Kidney (tissue), 13 donors: ENCODE measurements at regions not wholly inside any gene's neighbourhood (a gene's known extent, or its start where the extent isn't known, plus 50 kb on each side); places are given as distances from the start of the nearest gene placed in this dataset.

Experiments
- DNase-seq, 5 donors: peaks; one replicate each; pipeline ENCODE4 v3.0.0-alpha.2; 2013 to 2020
- FAIRE-seq: peaks from 2 replicates; lab custom pipeline; 2012; peaks lifted over from hg19 to GRCh38; lab: Jason Lieb, UNC
- H3K27ac ChIP-seq, 2 donors: one replicate each; pipeline ENCODE4 v1.7.0; 2013; ENCODE audit warnings: low read depth in 2 of 2, low read length in 2 of 2, inconsistent platforms in 1 of 2
- H3K27me3 ChIP-seq: one replicate; pipeline ENCODE4 v1.7.1; 2013; ENCODE audit warnings: low read length, inconsistent platforms; ENCODE audit not compliant: control insufficient read depth, insufficient read depth
- H3K36me3 ChIP-seq, 3 donors: one replicate each; pipeline versions ENCODE4 v1.7.0 to v1.7.1; 2013; ENCODE audit warnings: low read length in 3 of 3, control low read depth in 1 of 3, inconsistent platforms in 1 of 3; ENCODE audit not compliant: insufficient read depth in 3 of 3, control insufficient read depth in 2 of 3
- H3K4me1 ChIP-seq, 3 donors: one replicate each; pipeline versions ENCODE4 v1.7.0 to v1.7.1; 2013; ENCODE audit warnings: low read length in 3 of 3, inconsistent platforms in 1 of 3, low read depth in 1 of 3; ENCODE audit not compliant: control insufficient read depth in 2 of 3, insufficient read depth in 2 of 3
- H3K4me3 ChIP-seq, 3 donors: one replicate each; pipeline versions ENCODE4 v1.7.0 to v1.8.1; 2013; ENCODE audit warnings: low read length in 3 of 3, control low read depth in 1 of 3, inconsistent platforms in 1 of 3
- H3K9ac ChIP-seq, 3 donors: one replicate each; pipeline versions ENCODE4 v1.7.0 to v1.7.1; 2013; ENCODE audit warnings: low read length in 3 of 3, control low read depth in 1 of 3, inconsistent platforms in 1 of 3
- H3K9me3 ChIP-seq, 3 donors: one replicate each; pipeline versions ENCODE4 v1.7.0 to v1.7.1; 2013; ENCODE audit warnings: low read length in 3 of 3, control low read depth in 1 of 3, inconsistent platforms in 1 of 3; ENCODE audit not compliant: control insufficient read depth in 2 of 3, insufficient read depth in 1 of 3
- intact Hi-C: fragments of 100-400 bp; cut with DNase I; formaldehyde crosslinking; loops from one replicate; pipeline ENCODE4 v1.11.1; 2022
- TF ChIP-seq, protein P1 (sequence below): IDR thresholded peaks from 3 replicates; pipeline ENCODE4 v1.5.1; 2012; ENCODE audit warnings: mild to moderate bottlenecking, moderate library complexity, borderline replicate concordance; ENCODE audit not compliant: insufficient read depth; ENCODE audit errors: extremely low read depth
- donor health status: control.
- donor health status: control.
- donor health status: control.
- donor health status: control.
- donor health status: control.
- donor health status: DM: yes; HTN: yes; CAD: no.
- donor health status: Normal renal cell carcinoma (clear cell type).

DNA sequence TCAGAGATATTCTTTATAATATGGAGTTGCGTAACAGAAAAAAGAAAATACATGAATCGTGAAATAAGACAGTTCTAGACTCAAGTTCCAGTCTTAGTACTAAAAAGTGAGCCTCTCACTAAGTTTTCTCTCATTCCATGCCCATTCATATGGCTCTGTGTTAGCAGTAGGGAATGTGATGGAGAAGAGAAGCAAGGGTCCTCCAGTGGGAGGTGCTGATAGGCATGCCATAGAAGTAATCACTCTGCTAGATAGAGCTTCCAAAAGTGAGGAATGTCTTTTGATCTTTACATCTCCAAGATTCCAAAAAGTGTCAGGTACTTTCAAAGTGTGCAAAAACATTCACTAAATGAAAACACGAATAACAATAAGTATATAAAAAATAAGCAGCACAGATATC, 678.4 kb downstream of the DCDC2C start:
- intact Hi-C loops, result no loop called here
- TF ChIP-seq, protein P1, sequence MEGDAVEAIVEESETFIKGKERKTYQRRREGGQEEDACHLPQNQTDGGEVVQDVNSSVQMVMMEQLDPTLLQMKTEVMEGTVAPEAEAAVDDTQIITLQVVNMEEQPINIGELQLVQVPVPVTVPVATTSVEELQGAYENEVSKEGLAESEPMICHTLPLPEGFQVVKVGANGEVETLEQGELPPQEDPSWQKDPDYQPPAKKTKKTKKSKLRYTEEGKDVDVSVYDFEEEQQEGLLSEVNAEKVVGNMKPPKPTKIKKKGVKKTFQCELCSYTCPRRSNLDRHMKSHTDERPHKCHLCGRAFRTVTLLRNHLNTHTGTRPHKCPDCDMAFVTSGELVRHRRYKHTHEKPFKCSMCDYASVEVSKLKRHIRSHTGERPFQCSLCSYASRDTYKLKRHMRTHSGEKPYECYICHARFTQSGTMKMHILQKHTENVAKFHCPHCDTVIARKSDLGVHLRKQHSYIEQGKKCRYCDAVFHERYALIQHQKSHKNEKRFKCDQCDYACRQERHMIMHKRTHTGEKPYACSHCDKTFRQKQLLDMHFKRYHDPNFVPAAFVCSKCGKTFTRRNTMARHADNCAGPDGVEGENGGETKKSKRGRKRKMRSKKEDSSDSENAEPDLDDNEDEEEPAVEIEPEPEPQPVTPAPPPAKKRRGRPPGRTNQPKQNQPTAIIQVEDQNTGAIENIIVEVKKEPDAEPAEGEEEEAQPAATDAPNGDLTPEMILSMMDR, result no peak
- Histone ChIP-seq H3K36me3 (no peaks in the 10 kb centered on the region), H3K4me1 (no peaks in the 10 kb centered on the region), H3K9me3 (no peaks in the 10 kb centered on the region), H3K27ac (no peak overlapping the region), H3K9ac (no peak overlapping the region), H3K27me3 (no peaks in the 10 kb centered on the region), H3K4me3 (no peak overlapping the region)
- FAIRE-seq (no peak), DNase-seq (no peak)

DNA sequence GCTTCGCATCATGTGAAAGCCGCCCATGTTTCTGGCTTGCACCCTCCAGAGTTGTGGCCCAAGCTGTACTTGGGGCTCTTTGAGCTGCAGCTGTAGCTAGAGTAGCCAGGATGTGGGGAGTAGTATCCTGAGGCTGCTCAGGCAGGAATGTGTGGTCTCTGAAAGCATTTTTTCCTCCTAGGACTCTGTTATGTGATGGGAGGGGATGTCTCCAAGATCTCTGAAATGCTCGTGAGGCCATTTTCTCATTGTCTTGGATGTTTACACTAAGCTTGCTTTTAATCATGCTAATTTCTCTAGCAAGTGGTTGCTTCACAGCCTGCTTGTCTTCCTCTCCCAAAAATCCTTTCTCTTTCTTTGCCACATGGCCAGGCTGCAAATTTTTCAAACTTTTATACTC, 687.6 kb downstream of the DCDC2C start:
- no peak for DNase-seq
- TF ChIP-seq, protein P1, result no peak
- Histone ChIP-seq H3K4me1 (no peaks in the 10 kb centered on the region), H3K27ac (no peak overlapping the region), H3K9ac (no peak overlapping the region), H3K36me3 (no peaks in the 10 kb centered on the region), H3K9me3 (no peaks in the 10 kb centered on the region), H3K27me3 (no peaks in the 10 kb centered on the region), H3K4me3 (no peak overlapping the region)
- FAIRE-seq, result no peak
- intact Hi-C loops, result no loop called here

DNA sequence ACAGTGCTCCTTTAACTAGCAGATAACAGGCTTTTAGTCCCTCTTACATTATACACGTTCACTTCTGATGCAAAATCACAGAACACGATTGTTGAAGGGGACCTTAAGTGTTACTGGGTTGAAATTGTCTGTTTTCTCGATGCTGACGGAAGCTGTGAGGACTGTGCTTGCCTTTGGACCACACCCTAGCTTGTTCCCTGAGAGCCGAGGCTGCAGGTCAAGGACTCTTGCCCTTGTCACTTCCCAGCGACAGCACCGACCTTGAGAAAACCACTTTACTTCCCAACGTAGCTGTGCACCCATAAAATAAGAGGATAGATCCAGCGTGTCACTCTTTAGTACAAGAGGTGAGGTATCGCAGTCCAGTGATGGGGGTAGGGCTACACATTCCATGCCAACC, 701.0 kb downstream of the DCDC2C start:
- Histone ChIP-seq H3K36me3 (no peaks in the 10 kb centered on the region), H3K9ac (no peak overlapping the region), H3K4me3 (no peak overlapping the region), H3K9me3 (no peaks in the 10 kb centered on the region), H3K4me1 (no peaks in the 10 kb centered on the region), H3K27me3 (no peaks in the 10 kb centered on the region), H3K27ac (no peak overlapping the region)
- FAIRE-seq (no peak), DNase-seq (no peak)
- intact Hi-C loops, result no loop called here
- TF ChIP-seq, protein P1, result no peak

DNA sequence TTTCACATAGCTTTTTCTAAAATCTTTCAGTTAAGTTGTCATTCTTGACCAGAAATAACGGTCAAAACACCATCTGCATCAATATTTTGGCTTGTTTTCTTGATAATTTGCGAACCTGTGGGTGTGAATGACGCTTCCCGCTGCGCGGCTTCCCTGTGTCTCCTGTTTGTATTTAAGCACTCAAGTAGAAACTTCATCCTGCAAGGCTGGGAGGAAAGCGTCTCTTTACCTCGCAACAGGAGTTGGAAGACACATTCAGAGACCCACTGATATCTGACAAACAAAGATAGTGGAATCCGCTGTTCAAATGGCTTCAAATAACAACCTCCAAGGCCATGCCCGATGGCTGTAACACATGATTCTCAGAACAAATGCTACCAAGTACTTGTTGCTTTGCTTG, 704.9 kb downstream of the DCDC2C start:
- H3K27ac ChIP-seq, result no peak overlapping the region
- FAIRE-seq (no peak), DNase-seq (peak in 1 of 5 donors; percentile 6)
- no peaks in the 10 kb centered on the region for H3K4me1 ChIP-seq
- no peak overlapping the region for H3K4me3 ChIP-seq
- no peaks in the 10 kb centered on the region for H3K9me3 ChIP-seq
- no peak overlapping the region for H3K9ac ChIP-seq
- H3K27me3 ChIP-seq, result no peaks in the 10 kb centered on the region
- H3K36me3 ChIP-seq, result no peaks in the 10 kb centered on the region
- TF ChIP-seq, protein P1, result no peak
- intact Hi-C loops, result no loop called here
